CD14-positive monocyte (primary cell): ENCODE measurements at regions not wholly inside any gene's neighbourhood (a gene's known extent, or its start where the extent isn't known, plus 50 kb on each side); places are given as distances from the start of the nearest gene placed in this dataset.

Experiments used
- DNase-seq, 3 donors: peaks; one replicate each; pipeline ENCODE4 v3.0.0-alpha.2; 2011 to 2022
- H2AFZ ChIP-seq: 2 replicates; pipeline ENCODE4 v1.6.0; 2012; ENCODE audit warnings: mild to moderate bottlenecking, low read depth, low read length, inconsistent platforms; ENCODE audit not compliant: insufficient read depth, poor library complexity, severe bottlenecking
- H3K27ac ChIP-seq, 2 donors: 1 replicate in 1 of 2; 2 replicates in 1 of 2; pipeline ENCODE4 v1.5.1; 2012 to 2013; ENCODE audit warnings: low read length in 2 of 2, control low read depth in 1 of 2, inconsistent platforms in 1 of 2, low read depth in 1 of 2, mild to moderate bottlenecking in 1 of 2
- H3K27me3 ChIP-seq, 2 donors: one replicate each; pipeline versions ENCODE4 v1.6.0 to v1.6.1; 2011 to 2013; ENCODE audit warnings: low read length in 2 of 2; ENCODE audit not compliant: control insufficient read depth in 2 of 2, insufficient read depth in 2 of 2
- H3K36me3 ChIP-seq, 2 donors: replicated peaks in 1 of 2; 1 replicate in 1 of 2; 2 replicates in 1 of 2; pipeline versions ENCODE4 v1.5.1 to v1.6.1; 2012 to 2013; ENCODE audit warnings: low read length in 2 of 2, control low read depth in 1 of 2, inconsistent platforms in 1 of 2, mild to moderate bottlenecking in 1 of 2; ENCODE audit not compliant: insufficient read depth in 2 of 2, control insufficient read depth in 1 of 2
- H3K4me1 ChIP-seq, 2 donors: 1 replicate in 1 of 2; 2 replicates in 1 of 2; pipeline versions ENCODE4 v1.5.1 to v1.6.1; 2012 to 2013; ENCODE audit warnings: low read length in 2 of 2, control low read depth in 1 of 2, inconsistent platforms in 1 of 2, mild to moderate bottlenecking in 1 of 2, moderate library complexity in 1 of 2; ENCODE audit not compliant: insufficient read depth in 2 of 2, control insufficient read depth in 1 of 2
- H3K4me2 ChIP-seq: replicated peaks from 2 replicates; pipeline ENCODE3; 2012; ENCODE audit warnings: low read length, moderate library complexity, mild to moderate bottlenecking; ENCODE audit not compliant: poor library complexity, severe bottlenecking; ENCODE audit errors: extremely low read depth
- H3K4me3 ChIP-seq, 3 experiments: fragments of 200-600 bp in 1 of 3; sonication (generic) in 1 of 3; replicated peaks in 1 of 3; 1 replicate in 2 of 3; 2 replicates in 1 of 3; pipeline ENCODE4 v1.5.1; 2011 to 2013; ENCODE audit warnings: low read length in 3 of 3, mild to moderate bottlenecking in 3 of 3, control low read depth in 2 of 3, low read depth in 2 of 3, inconsistent platforms in 1 of 3, moderate library complexity in 1 of 3
- H3K79me2 ChIP-seq: 2 replicates; pipeline ENCODE4 v1.6.0; 2012; ENCODE audit warnings: mild to moderate bottlenecking, control low read depth, inconsistent platforms, low read length, moderate library complexity; ENCODE audit not compliant: insufficient read depth
- H3K9ac ChIP-seq: 2 replicates; pipeline ENCODE4 v1.6.0; 2017; ENCODE audit warnings: low read length, mild to moderate bottlenecking; ENCODE audit not compliant: insufficient read depth, poor library complexity, severe bottlenecking
- H3K9me3 ChIP-seq, 2 donors: replicated peaks in 1 of 2; 1 replicate in 1 of 2; 2 replicates in 1 of 2; pipeline versions ENCODE4 v1.5.1 to v1.6.1; 2012 to 2013; ENCODE audit warnings: low read length in 2 of 2, control low read depth in 1 of 2; ENCODE audit not compliant: control insufficient read depth in 1 of 2, insufficient read depth in 1 of 2
- H4K20me1 ChIP-seq: 2 replicates; pipeline ENCODE4 v1.6.0; 2012; ENCODE audit warnings: mild to moderate bottlenecking, low read length, control low read depth, moderate library complexity; ENCODE audit not compliant: insufficient read depth
- H3K27ac Mint-ChIP-seq, 7 donors: one replicate each; pipeline ENCODE4 v1.8.0; 2020; ENCODE audit warnings: mild to moderate bottlenecking in 7 of 7, mixed read lengths in 7 of 7, moderate library complexity in 6 of 7, inconsistent platforms in 2 of 7
- H3K27me3 Mint-ChIP-seq, 3 donors: one replicate each; pipeline ENCODE4 v1.8.0; 2021 to 2022; ENCODE audit warnings: low read depth in 3 of 3, mild to moderate bottlenecking in 3 of 3, mixed read lengths in 3 of 3, moderate library complexity in 3 of 3, inconsistent platforms in 1 of 3
- H3K36me3 Mint-ChIP-seq, 2 donors: one replicate each; pipeline ENCODE4 v1.8.0; 2020; ENCODE audit warnings: mixed read lengths in 2 of 2, inconsistent platforms in 1 of 2, mild to moderate bottlenecking in 1 of 2
- H3K4me1 Mint-ChIP-seq: one replicate; pipeline ENCODE4 v1.8.0; 2020; ENCODE audit warnings: mild to moderate bottlenecking, mixed read lengths
- H3K4me3 Mint-ChIP-seq, 2 donors: one replicate each; pipeline ENCODE4 v1.8.0; 2020; ENCODE audit warnings: mild to moderate bottlenecking in 2 of 2, mixed read lengths in 2 of 2, moderate library complexity in 1 of 2
- H3K9me3 Mint-ChIP-seq, 7 donors: one replicate each; pipeline ENCODE4 v1.8.0; 2020 to 2022; ENCODE audit warnings: mixed read lengths in 7 of 7, mild to moderate bottlenecking in 6 of 7, moderate library complexity in 6 of 7, inconsistent platforms in 2 of 7
- CTCF ChIP-seq: fragments of 200-600 bp; IDR thresholded peaks from one replicate; pipeline ENCODE4 v1.8.0; 2022; ENCODE audit warnings: antibody characterized with exemption, mild to moderate bottlenecking
- WGBS: methylation state at CpG from one replicate; pipeline ENCODE4 v1.1.5; 2013; ENCODE audit warnings: missing lambda C conversion rate; ENCODE audit not compliant: insufficient coverage; 5-methylcytosine and 5-hydroxymethylcytosine counted together
- intact Hi-C, 2 donors: fragments of 100-400 bp; cut with micrococcal nuclease; formaldehyde crosslinking; loops; one replicate each; pipeline versions ENCODE4 v1.15.0 to v1.15.1; 2023

GRCh38 chr10:58079461-58079860, 188.2 kb downstream of the IPMK start:
- Histone ChIP-seq H3K9ac (no peak overlapping the region), H3K4me3 (no peak overlapping the region), H3K27me3 (no peaks in the 10 kb centered on the region), H3K27ac (no peak overlapping the region), H3K9me3 (no peaks in the 10 kb centered on the region), H3K79me2 (no peaks in the 10 kb centered on the region), H3K4me1 (no peaks in the 10 kb centered on the region), H3K36me3 (no peaks in the 10 kb centered on the region), H4K20me1 (no peaks in the 10 kb centered on the region), H3K4me2 (no peak overlapping the region), H2AFZ (no peak overlapping the region)
- no peak overlapping the region for H3K27ac Mint-ChIP-seq
- DNase-seq, result no peak
- H3K36me3 Mint-ChIP-seq, result no peaks in the 10 kb centered on the region
- peaks cover 0 to 3% (median 2%) of the 10 kb centered on the region in 3 donors for H3K27me3 Mint-ChIP-seq
- WGBS, result 100% methylated on average over 2 of the region's 2 CpGs
- peaks cover 3% of the 10 kb centered on the region for H3K4me1 Mint-ChIP-seq
- intact Hi-C loops, result no loop called here
- H3K9me3 Mint-ChIP-seq, result no peaks in the 10 kb centered on the region
- no peak for TF ChIP-seq CTCF
- H3K4me3 Mint-ChIP-seq, result no peak overlapping the region

GRCh38 chr10:58072634-58073033, 195.1 kb downstream of the IPMK start:
- WGBS, result no CpG with 5 or more reads among the region's 3 CpGs
- no peak for TF ChIP-seq CTCF
- H3K27me3 Mint-ChIP-seq, result peaks cover 0 to 5% (median 2%) of the 10 kb centered on the region in 3 donors
- H3K4me1 Mint-ChIP-seq, result peaks cover 3% of the 10 kb centered on the region
- H3K4me3 Mint-ChIP-seq, result no peak overlapping the region
- no peak for DNase-seq
- Histone ChIP-seq H3K4me3 (no peak overlapping the region), H3K4me2 (no peak overlapping the region), H4K20me1 (no peaks in the 10 kb centered on the region), H3K36me3 (no peaks in the 10 kb centered on the region), H3K9me3 (no peaks in the 10 kb centered on the region), H3K9ac (no peak overlapping the region), H2AFZ (no peak overlapping the region), H3K4me1 (no peaks in the 10 kb centered on the region), H3K27me3 (no peaks in the 10 kb centered on the region), H3K27ac (no peak overlapping the region), H3K79me2 (no peaks in the 10 kb centered on the region)
- H3K27ac Mint-ChIP-seq, result no peak overlapping the region
- intact Hi-C loops, result no loop called here
- H3K36me3 Mint-ChIP-seq, result no peaks in the 10 kb centered on the region
- no peaks in the 10 kb centered on the region for H3K9me3 Mint-ChIP-seq
